CD14-positive monocyte (primary cell): ENCODE measurements at regions not wholly inside any gene's neighbourhood (a gene's known extent, or its start where the extent isn't known, plus 50 kb on each side); places are given as distances from the start of the nearest gene placed in this dataset.
A peak's percentile ranks its signal among the peaks of the same experiment; 100 is the strongest.

ENCODE experiments used
- DNase-seq, 3 donors: peaks; one replicate each; pipeline ENCODE4 v3.0.0-alpha.2; 2011 to 2022
- H2AFZ ChIP-seq: 2 replicates; pipeline ENCODE4 v1.6.0; 2012; ENCODE audit warnings: mild to moderate bottlenecking, low read depth, low read length, inconsistent platforms; ENCODE audit not compliant: insufficient read depth, poor library complexity, severe bottlenecking
- H3K27ac ChIP-seq, 2 donors: 1 replicate in 1 of 2; 2 replicates in 1 of 2; pipeline ENCODE4 v1.5.1; 2012 to 2013; ENCODE audit warnings: low read length in 2 of 2, control low read depth in 1 of 2, inconsistent platforms in 1 of 2, low read depth in 1 of 2, mild to moderate bottlenecking in 1 of 2
- H3K27me3 ChIP-seq, 2 donors: one replicate each; pipeline versions ENCODE4 v1.6.0 to v1.6.1; 2011 to 2013; ENCODE audit warnings: low read length in 2 of 2; ENCODE audit not compliant: control insufficient read depth in 2 of 2, insufficient read depth in 2 of 2
- H3K36me3 ChIP-seq, 2 donors: replicated peaks in 1 of 2; 1 replicate in 1 of 2; 2 replicates in 1 of 2; pipeline versions ENCODE4 v1.5.1 to v1.6.1; 2012 to 2013; ENCODE audit warnings: low read length in 2 of 2, control low read depth in 1 of 2, inconsistent platforms in 1 of 2, mild to moderate bottlenecking in 1 of 2; ENCODE audit not compliant: insufficient read depth in 2 of 2, control insufficient read depth in 1 of 2
- H3K4me1 ChIP-seq, 2 donors: 1 replicate in 1 of 2; 2 replicates in 1 of 2; pipeline versions ENCODE4 v1.5.1 to v1.6.1; 2012 to 2013; ENCODE audit warnings: low read length in 2 of 2, control low read depth in 1 of 2, inconsistent platforms in 1 of 2, mild to moderate bottlenecking in 1 of 2, moderate library complexity in 1 of 2; ENCODE audit not compliant: insufficient read depth in 2 of 2, control insufficient read depth in 1 of 2
- H3K4me2 ChIP-seq: replicated peaks from 2 replicates; pipeline ENCODE3; 2012; ENCODE audit warnings: low read length, moderate library complexity, mild to moderate bottlenecking; ENCODE audit not compliant: poor library complexity, severe bottlenecking; ENCODE audit errors: extremely low read depth
- H3K4me3 ChIP-seq, 3 experiments: fragments of 200-600 bp in 1 of 3; sonication (generic) in 1 of 3; replicated peaks in 1 of 3; 1 replicate in 2 of 3; 2 replicates in 1 of 3; pipeline ENCODE4 v1.5.1; 2011 to 2013; ENCODE audit warnings: low read length in 3 of 3, mild to moderate bottlenecking in 3 of 3, control low read depth in 2 of 3, low read depth in 2 of 3, inconsistent platforms in 1 of 3, moderate library complexity in 1 of 3
- H3K79me2 ChIP-seq: 2 replicates; pipeline ENCODE4 v1.6.0; 2012; ENCODE audit warnings: mild to moderate bottlenecking, control low read depth, inconsistent platforms, low read length, moderate library complexity; ENCODE audit not compliant: insufficient read depth
- H3K9ac ChIP-seq: 2 replicates; pipeline ENCODE4 v1.6.0; 2017; ENCODE audit warnings: low read length, mild to moderate bottlenecking; ENCODE audit not compliant: insufficient read depth, poor library complexity, severe bottlenecking
- H3K9me3 ChIP-seq, 2 donors: replicated peaks in 1 of 2; 1 replicate in 1 of 2; 2 replicates in 1 of 2; pipeline versions ENCODE4 v1.5.1 to v1.6.1; 2012 to 2013; ENCODE audit warnings: low read length in 2 of 2, control low read depth in 1 of 2; ENCODE audit not compliant: control insufficient read depth in 1 of 2, insufficient read depth in 1 of 2
- H4K20me1 ChIP-seq: 2 replicates; pipeline ENCODE4 v1.6.0; 2012; ENCODE audit warnings: mild to moderate bottlenecking, low read length, control low read depth, moderate library complexity; ENCODE audit not compliant: insufficient read depth
- H3K27ac Mint-ChIP-seq, 7 donors: one replicate each; pipeline ENCODE4 v1.8.0; 2020; ENCODE audit warnings: mild to moderate bottlenecking in 7 of 7, mixed read lengths in 7 of 7, moderate library complexity in 6 of 7, inconsistent platforms in 2 of 7
- H3K27me3 Mint-ChIP-seq, 3 donors: one replicate each; pipeline ENCODE4 v1.8.0; 2021 to 2022; ENCODE audit warnings: low read depth in 3 of 3, mild to moderate bottlenecking in 3 of 3, mixed read lengths in 3 of 3, moderate library complexity in 3 of 3, inconsistent platforms in 1 of 3
- H3K36me3 Mint-ChIP-seq, 2 donors: one replicate each; pipeline ENCODE4 v1.8.0; 2020; ENCODE audit warnings: mixed read lengths in 2 of 2, inconsistent platforms in 1 of 2, mild to moderate bottlenecking in 1 of 2
- H3K4me1 Mint-ChIP-seq: one replicate; pipeline ENCODE4 v1.8.0; 2020; ENCODE audit warnings: mild to moderate bottlenecking, mixed read lengths
- H3K4me3 Mint-ChIP-seq, 2 donors: one replicate each; pipeline ENCODE4 v1.8.0; 2020; ENCODE audit warnings: mild to moderate bottlenecking in 2 of 2, mixed read lengths in 2 of 2, moderate library complexity in 1 of 2
- H3K9me3 Mint-ChIP-seq, 7 donors: one replicate each; pipeline ENCODE4 v1.8.0; 2020 to 2022; ENCODE audit warnings: mixed read lengths in 7 of 7, mild to moderate bottlenecking in 6 of 7, moderate library complexity in 6 of 7, inconsistent platforms in 2 of 7
- WGBS: methylation state at CpG from one replicate; pipeline ENCODE4 v1.1.5; 2013; ENCODE audit warnings: missing lambda C conversion rate; ENCODE audit not compliant: insufficient coverage; 5-methylcytosine and 5-hydroxymethylcytosine counted together
- intact Hi-C, 2 donors: fragments of 100-400 bp; cut with micrococcal nuclease; formaldehyde crosslinking; loops; one replicate each; pipeline versions ENCODE4 v1.15.0 to v1.15.1; 2023
- TF ChIP-seq, protein P1 (sequence below): fragments of 200-600 bp; IDR thresholded peaks from one replicate; pipeline ENCODE4 v1.8.0; 2022; ENCODE audit warnings: antibody characterized with exemption, mild to moderate bottlenecking

DNA sequence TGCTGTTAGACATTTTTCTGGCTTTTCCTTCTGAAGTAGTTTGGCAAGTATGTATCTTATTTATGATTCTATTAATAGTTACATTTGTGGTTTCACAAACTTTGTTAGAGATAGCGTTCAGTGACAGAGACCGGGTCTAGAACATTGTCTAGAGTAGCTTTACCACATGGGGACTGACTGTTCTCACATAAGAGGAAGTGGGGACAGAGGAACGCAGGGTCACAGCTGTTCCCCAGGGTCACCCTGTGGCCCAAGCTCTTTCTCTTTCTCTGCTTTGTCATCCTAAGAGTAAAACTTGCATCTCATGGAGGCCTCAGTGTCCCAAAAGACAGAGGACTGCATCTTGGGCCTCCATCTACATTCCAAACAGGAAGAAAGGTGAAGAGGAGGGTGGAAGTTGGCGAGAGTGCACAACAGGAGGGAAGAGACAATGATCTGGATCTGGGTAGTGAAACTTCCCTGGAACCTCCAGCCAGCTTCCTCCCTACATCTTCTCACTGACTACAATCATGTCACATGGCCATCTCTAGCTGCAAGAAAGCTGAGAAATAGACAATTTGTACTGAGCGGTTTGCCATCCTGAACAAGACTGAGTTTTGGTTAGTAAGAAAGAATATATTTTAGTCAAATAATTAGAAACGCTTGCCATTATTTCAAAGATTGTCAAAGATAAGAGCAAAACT lies 645.8 kb upstream of the ARID1B start:
- TF ChIP-seq, protein P1, sequence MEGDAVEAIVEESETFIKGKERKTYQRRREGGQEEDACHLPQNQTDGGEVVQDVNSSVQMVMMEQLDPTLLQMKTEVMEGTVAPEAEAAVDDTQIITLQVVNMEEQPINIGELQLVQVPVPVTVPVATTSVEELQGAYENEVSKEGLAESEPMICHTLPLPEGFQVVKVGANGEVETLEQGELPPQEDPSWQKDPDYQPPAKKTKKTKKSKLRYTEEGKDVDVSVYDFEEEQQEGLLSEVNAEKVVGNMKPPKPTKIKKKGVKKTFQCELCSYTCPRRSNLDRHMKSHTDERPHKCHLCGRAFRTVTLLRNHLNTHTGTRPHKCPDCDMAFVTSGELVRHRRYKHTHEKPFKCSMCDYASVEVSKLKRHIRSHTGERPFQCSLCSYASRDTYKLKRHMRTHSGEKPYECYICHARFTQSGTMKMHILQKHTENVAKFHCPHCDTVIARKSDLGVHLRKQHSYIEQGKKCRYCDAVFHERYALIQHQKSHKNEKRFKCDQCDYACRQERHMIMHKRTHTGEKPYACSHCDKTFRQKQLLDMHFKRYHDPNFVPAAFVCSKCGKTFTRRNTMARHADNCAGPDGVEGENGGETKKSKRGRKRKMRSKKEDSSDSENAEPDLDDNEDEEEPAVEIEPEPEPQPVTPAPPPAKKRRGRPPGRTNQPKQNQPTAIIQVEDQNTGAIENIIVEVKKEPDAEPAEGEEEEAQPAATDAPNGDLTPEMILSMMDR, result no peak
- no peaks in the 10 kb centered on the region for H3K27me3 Mint-ChIP-seq
- peak overlapping the region in 1 of 2 donors; percentile 78 for H3K4me3 Mint-ChIP-seq
- H3K9me3 ChIP-seq, result peaks cover 0 to 11% of the 10 kb centered on the region in 2 donors
- H3K4me3 ChIP-seq, result no peak overlapping the region
- H3K4me1 Mint-ChIP-seq, result peaks cover 7% of the 10 kb centered on the region
- H3K27me3 ChIP-seq, result no peaks in the 10 kb centered on the region
- no peaks in the 10 kb centered on the region for H3K36me3 Mint-ChIP-seq
- no peaks in the 10 kb centered on the region for H3K4me1 ChIP-seq
- H2AFZ ChIP-seq, result peak overlapping the region; percentile 44
- peak overlapping the region in 1 of 7 donors; percentile 36 for H3K27ac Mint-ChIP-seq
- H3K36me3 ChIP-seq, result no peaks in the 10 kb centered on the region
- H3K4me2 ChIP-seq, result peak overlapping the region; percentile 18
- 0% methylated on average over 1 of the region's 6 CpGs for WGBS
- no peaks in the 10 kb centered on the region for H3K79me2 ChIP-seq
- H3K9ac ChIP-seq, result no peak overlapping the region
- H3K9me3 Mint-ChIP-seq, result peaks cover 7 to 23% (median 15%) of the 10 kb centered on the region in 7 donors
- H3K27ac ChIP-seq, result no peak overlapping the region
- peak in 1 of 3 donors; percentile 1 for DNase-seq
- intact Hi-C loops, result no loop called here
- H4K20me1 ChIP-seq, result no peaks in the 10 kb centered on the region

DNA sequence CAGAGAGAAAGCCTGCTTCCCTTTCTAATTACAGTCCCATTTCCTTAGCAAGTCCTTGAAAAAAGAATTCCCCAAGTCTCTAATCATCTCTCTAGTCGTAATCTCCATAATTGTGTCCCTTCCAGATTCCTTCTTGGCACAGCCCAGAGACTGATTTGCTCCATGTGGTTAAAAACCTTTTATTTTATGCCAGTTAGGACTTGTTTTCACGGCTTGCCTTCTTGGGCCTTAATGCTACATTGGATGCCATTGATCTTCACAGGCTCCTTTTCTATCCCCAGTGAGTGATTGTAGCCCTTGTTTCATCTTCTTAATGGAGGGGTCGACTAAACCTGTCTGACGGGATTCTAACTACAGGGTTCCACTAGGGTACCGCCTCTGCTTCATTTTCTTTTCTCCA lies 650.6 kb upstream of the ARID1B start:
- intact Hi-C loops, result no loop called here
- no peak overlapping the region for H3K9ac ChIP-seq
- H3K79me2 ChIP-seq, result no peaks in the 10 kb centered on the region
- Mint-ChIP-seq H3K9me3 (peaks cover 3 to 12% (median 8%) of the 10 kb centered on the region in 7 donors), H3K27ac (no peak overlapping the region), H3K4me3 (no peak overlapping the region), H3K27me3 (no peaks in the 10 kb centered on the region), H3K36me3 (no peaks in the 10 kb centered on the region), H3K4me1 (peaks cover 7% of the 10 kb centered on the region)
- 86% methylated on average over 1 of the region's 5 CpGs for WGBS
- H3K4me2 ChIP-seq, result no peak overlapping the region
- H4K20me1 ChIP-seq, result no peaks in the 10 kb centered on the region
- TF ChIP-seq, protein P1, result no peak
- no peaks in the 10 kb centered on the region for H3K4me1 ChIP-seq
- no peak for DNase-seq
- no peaks in the 10 kb centered on the region for H3K27me3 ChIP-seq
- peaks cover 0 to 5% of the 10 kb centered on the region in 2 donors for H3K9me3 ChIP-seq
- no peak overlapping the region for H2AFZ ChIP-seq
- no peak overlapping the region for H3K27ac ChIP-seq
- H3K36me3 ChIP-seq, result no peaks in the 10 kb centered on the region
- no peak overlapping the region for H3K4me3 ChIP-seq
